GM10266 (cell line): ENCODE measurements at regions not wholly inside any gene's neighbourhood (a gene's known extent, or its start where the extent isn't known, plus 50 kb on each side); places are given as distances from the start of the nearest gene placed in this dataset.

ENCODE experiments used
- DNase-seq: peaks from one replicate; pipeline ENCODE4 v3.0.0; 2012; ENCODE audit errors: extremely low spot score
- CTCF ChIP-seq: IDR thresholded peaks from 2 replicates; pipeline ENCODE4 v1.5.1; 2012; ENCODE audit warnings: mild to moderate bottlenecking, low read depth; ENCODE audit not compliant: control insufficient read depth, insufficient read depth; ENCODE audit errors: missing control alignments

- TF ChIP-seq CTCF, result no peak
- no peak for DNase-seq
Measured at GRCh38 chr4:126740687-126741086, 892.1 kb upstream of the INTU start.

DNA sequence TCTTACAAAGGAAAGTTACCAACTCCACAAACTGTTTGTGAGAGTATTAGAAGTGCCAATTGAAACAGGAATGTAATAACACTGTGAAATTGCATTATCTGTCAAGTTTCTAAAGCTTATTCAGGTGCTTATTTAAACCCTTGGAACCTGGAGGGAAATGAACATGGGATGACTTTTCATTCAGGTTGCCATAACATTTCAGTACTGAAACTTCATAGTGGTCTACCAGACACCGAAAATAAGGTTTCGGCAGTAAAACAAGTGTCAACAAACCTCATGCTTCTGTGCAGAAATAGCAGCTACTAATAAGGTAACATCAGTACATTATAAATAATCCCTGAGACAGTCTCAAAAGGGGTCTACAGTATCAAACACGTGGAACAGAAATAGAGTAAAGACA is 890.7 kb upstream of the INTU start:
- no peak for TF ChIP-seq CTCF
- no peak for DNase-seq

GRCh38 chr4:126742885-126743284 is 889.9 kb upstream of the INTU start:
- no peak for DNase-seq
- no peak for TF ChIP-seq CTCF

DNA sequence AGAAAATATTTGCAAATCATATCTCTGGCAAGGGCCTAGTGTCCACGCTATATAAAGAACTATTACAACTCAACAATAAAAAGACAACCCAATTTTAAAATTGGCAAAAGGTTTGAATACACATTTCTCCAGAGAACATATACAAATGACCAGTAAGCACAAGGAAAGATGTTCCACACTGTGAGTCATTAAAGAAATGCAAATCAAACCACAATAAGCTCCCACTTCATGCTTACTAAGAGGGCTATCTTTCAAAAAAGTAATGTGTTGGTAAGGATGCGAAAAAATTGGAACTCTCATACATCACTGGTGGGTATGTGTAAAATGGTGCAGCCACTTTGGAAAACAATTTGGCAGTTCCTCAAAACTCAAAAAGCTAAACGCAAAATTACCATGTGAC is 884.0 kb upstream of the INTU start:
- DNase-seq, result no peak
- no peak for TF ChIP-seq CTCF

GRCh38 chr4:126750723-126751122 is 882.0 kb upstream of the INTU start:
- no peak for TF ChIP-seq CTCF
- no peak for DNase-seq

DNA sequence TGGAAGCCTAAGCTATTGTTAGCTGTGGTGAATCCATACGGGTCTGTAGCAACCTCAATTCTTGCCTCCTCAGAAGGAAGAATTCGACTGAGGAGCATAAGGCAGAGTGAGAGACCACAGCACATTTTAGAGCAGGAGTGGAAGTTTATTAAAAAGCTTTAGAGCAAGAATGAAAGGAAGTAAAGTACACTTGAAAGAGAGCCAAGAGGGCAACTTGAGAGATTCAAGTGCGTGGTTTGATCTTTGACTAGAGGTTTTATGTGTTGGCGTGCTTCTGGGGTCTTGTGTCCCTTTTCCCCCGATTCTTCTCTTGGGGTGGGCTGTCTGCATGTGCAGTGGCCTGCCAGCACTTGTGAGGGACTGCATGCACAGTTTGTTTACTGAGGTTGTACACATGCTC is 880.6 kb upstream of the INTU start:
- no peak for DNase-seq
- no peak for TF ChIP-seq CTCF

GRCh38 chr4:126752702-126753101 is 880.1 kb upstream of the INTU start:
- no peak for TF ChIP-seq CTCF
- DNase-seq, result no peak
